K562 (cell line): ENCODE measurements at regions not wholly inside any gene's neighbourhood (a gene's known extent, or its start where the extent isn't known, plus 50 kb on each side); places are given as distances from the start of the nearest gene placed in this dataset.

ENCODE experiments used
- CREB5 ChIP-seq: fragments of 250-450 bp; sonication (Bioruptor Pico); IDR thresholded peaks from 2 replicates; pipeline ENCODE4 v1.5.0; 2020; ENCODE audit warnings: mild to moderate bottlenecking
- CTCF ChIP-seq, 3 experiments: IDR thresholded peaks in 2 of 3; conservative IDR thresholded peaks in 1 of 3; 2 replicates each; pipeline ENCODE4 v1.5.1; 2011 to 2012; ENCODE audit warnings: low read length in 3 of 3, mild to moderate bottlenecking in 3 of 3, control low read depth in 2 of 3, improper control_type of control experiment in 1 of 3, inconsistent platforms in 1 of 3, low read depth in 1 of 3, mixed read lengths in 1 of 3, moderate library complexity in 1 of 3; ENCODE audit not compliant: insufficient read depth in 2 of 3
- ERF ChIP-seq: fragments of 450-650 bp; formaldehyde crosslinking; IDR thresholded peaks from 2 replicates; pipeline ENCODE4 v1.4.0; 2020; ENCODE audit warnings: mild to moderate bottlenecking, mixed read lengths
- PTRF ChIP-seq: fragments of 450-650 bp; IDR thresholded peaks from 2 replicates; pipeline ENCODE4 v1.6.1; 2016; ENCODE audit warnings: mild to moderate bottlenecking, missing genetic modification characterization, missing compliant biosample characterization
- SIN3A ChIP-seq, 2 experiments: fragments of 150-350 bp in 1 of 2; IDR thresholded peaks; 2 replicates each; pipeline ENCODE4 v1.6.1; 2011 to 2016; ENCODE audit warnings: borderline replicate concordance in 2 of 2, low read depth in 2 of 2, low read length in 2 of 2, mild to moderate bottlenecking in 2 of 2, moderate library complexity in 2 of 2; ENCODE audit not compliant: control insufficient read depth in 1 of 2
- SIX5 ChIP-seq, 2 experiments: IDR thresholded peaks; 2 replicates each; pipeline ENCODE4 v1.6.1; 2011; ENCODE audit warnings: low read length in 2 of 2, borderline replicate concordance in 1 of 2, low read depth in 1 of 2, mild to moderate bottlenecking in 1 of 2, moderate library complexity in 1 of 2; ENCODE audit not compliant: insufficient read depth in 1 of 2
- SOX6 ChIP-seq: fragments of 450-650 bp; IDR thresholded peaks from 2 replicates; pipeline ENCODE4 v1.6.1; 2014; ENCODE audit warnings: mild to moderate bottlenecking
- TFAM ChIP-seq: fragments of 250-450 bp; sonication (Bioruptor Pico); conservative IDR thresholded peaks from 2 replicates; pipeline ENCODE4 v1.5.0; 2021; ENCODE audit warnings: mild to moderate bottlenecking, moderate library complexity
- THAP12 ChIP-seq: fragments of 250-450 bp; sonication (Bioruptor Pico); IDR thresholded peaks from 2 replicates; pipeline ENCODE4 v1.9.0; 2021; ENCODE audit warnings: mild to moderate bottlenecking, inconsistent platforms
- ZNF318 ChIP-seq, 2 experiments: fragments of 450-650 bp; IDR thresholded peaks; 2 replicates each; pipeline ENCODE4 v1.6.1; 2016; ENCODE audit warnings: mild to moderate bottlenecking in 2 of 2, borderline replicate concordance in 1 of 2, low read depth in 1 of 2, moderate library complexity in 1 of 2

- TF ChIP-seq SIX5 (IDR thresholded peaks at IDR 0.05; ENCODE audit: borderline replicate concordance in 1 of 2, insufficient read depth in 1 of 2, low read depth in 1 of 2, low read length in 2 of 2) (no peak), CTCF (IDR thresholded peaks at IDR 0.05 in 2 of 3, conservative IDR thresholded peaks at IDR 0.05 in 1 of 3; ENCODE audit: insufficient read depth in 2 of 3, low read depth in 1 of 3, low read length in 3 of 3) (peak; percentile 58 to 73 (median 59)), ZNF318 (IDR thresholded peaks at IDR 0.05; ENCODE audit: borderline replicate concordance in 1 of 2, low read depth in 1 of 2) (no peak), SOX6 (no peak), SIN3A (IDR thresholded peaks at IDR 0.05; ENCODE audit: borderline replicate concordance in 2 of 2, control insufficient read depth in 1 of 2, low read depth in 2 of 2, low read length in 2 of 2) (no peak), THAP12 (CRISPR knock-in tag) (no peak), PTRF (tag) (no peak), ERF (no peak), CREB5 (CRISPR knock-in tag) (no peak), TFAM (CRISPR knock-in tag) (no peak)
These were observed 72.8 kb upstream of the ASTN2 start (continued) for GRCh38 chr9:117487555-117488175.
